GM12892 (cell line): ENCODE measurements at regions not wholly inside any gene's neighbourhood (a gene's known extent, or its start where the extent isn't known, plus 50 kb on each side); places are given as distances from the start of the nearest gene placed in this dataset.

Source experiments
- POLR2A ChIP-seq: IDR thresholded peaks from 2 replicates; pipeline ENCODE4 v1.6.1; 2011; ENCODE audit warnings: low read depth, low read length, control low read depth
- TAF1 ChIP-seq: IDR thresholded peaks from 2 replicates; pipeline ENCODE4 v1.6.1; 2011; ENCODE audit warnings: low read depth, mild to moderate bottlenecking, control low read depth, low read length, borderline replicate concordance

DNA sequence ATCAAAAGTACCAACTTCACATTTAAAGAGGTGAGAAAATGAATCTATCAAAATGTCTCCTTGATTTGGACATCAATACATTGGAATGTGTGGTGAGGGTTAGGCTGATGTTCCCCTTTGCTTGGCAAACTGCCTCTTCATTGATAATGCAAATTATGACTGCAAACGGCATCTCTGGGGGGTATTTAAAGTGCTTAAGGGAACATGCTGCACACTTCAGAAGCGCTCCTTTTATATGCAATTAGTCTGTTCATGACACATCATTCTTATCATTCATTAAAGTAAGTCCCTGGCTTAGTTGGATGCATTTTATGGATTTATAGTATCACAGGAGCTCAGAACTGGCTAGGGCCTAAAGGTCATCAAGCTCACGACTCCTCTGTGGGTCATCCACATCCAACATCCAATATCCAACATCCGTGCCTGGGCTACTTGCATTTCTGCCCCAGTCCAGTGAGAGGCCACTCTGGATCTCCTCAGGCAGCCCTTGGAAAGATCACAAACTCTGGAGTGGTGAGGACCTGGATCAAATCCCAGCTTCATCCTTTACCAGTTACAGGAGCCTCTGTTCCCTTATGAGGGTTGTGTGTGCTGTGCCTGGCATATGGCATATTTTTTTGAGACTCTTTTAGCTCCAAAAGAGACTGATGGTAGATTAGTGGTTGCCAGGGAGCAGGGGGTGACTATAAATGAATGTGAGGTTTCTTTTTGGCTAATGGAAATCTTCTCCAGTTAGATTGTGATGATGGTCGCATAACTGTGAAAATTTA lies 136.8 kb upstream of the FOXB1 start:
- no peak for TF ChIP-seq POLR2A
- no peak for TF ChIP-seq TAF1
